ENCODE measurements at regions not wholly inside any gene's neighbourhood (a gene's known extent, or its start where the extent isn't known, plus 50 kb on each side); places are given as distances from the start of the nearest gene placed in this dataset.

GRCh38 chr18:22013993-22014392 is 155.4 kb upstream of the GATA6 start:
- no peak overlapping the region for H3K27ac Mint-ChIP-seq
- H3K4me3 Mint-ChIP-seq, result no peak overlapping the region
- H3K27me3 Mint-ChIP-seq, result peaks cover 2% of the 10 kb centered on the region
- H3K36me3 Mint-ChIP-seq (ENCODE audit: low read depth), result no peaks in the 10 kb centered on the region
- H3K9me3 Mint-ChIP-seq, result peaks cover 4% of the 10 kb centered on the region
- DNase-seq, result no peak
- H3K4me1 Mint-ChIP-seq (ENCODE audit: low read depth), result no peaks in the 10 kb centered on the region

- H3K4me3 Mint-ChIP-seq, result no peak overlapping the region
- H3K27ac Mint-ChIP-seq, result no peak overlapping the region
- H3K4me1 Mint-ChIP-seq (ENCODE audit: low read depth), result no peaks in the 10 kb centered on the region
- peaks cover 4% of the 10 kb centered on the region for H3K9me3 Mint-ChIP-seq
- no peaks in the 10 kb centered on the region for H3K36me3 Mint-ChIP-seq (ENCODE audit: low read depth)
- peaks cover 2% of the 10 kb centered on the region for H3K27me3 Mint-ChIP-seq
- no peak for DNase-seq
These were observed 154.2 kb upstream of the GATA6 start for GRCh38 chr18:22015156-22015555.

- peaks cover 2% of the 10 kb centered on the region for H3K27me3 Mint-ChIP-seq
- H3K4me1 Mint-ChIP-seq (ENCODE audit: low read depth), result no peaks in the 10 kb centered on the region
- no peak overlapping the region for H3K27ac Mint-ChIP-seq
- no peak for DNase-seq
- H3K36me3 Mint-ChIP-seq (ENCODE audit: low read depth), result no peaks in the 10 kb centered on the region
- H3K9me3 Mint-ChIP-seq, result peaks cover under 1% of the 10 kb centered on the region
- no peak overlapping the region for H3K4me3 Mint-ChIP-seq
These were observed 151.0 kb upstream of the GATA6 start for GRCh38 chr18:22018366-22018765.

GRCh38 chr18:22019193-22019592 is 150.2 kb upstream of the GATA6 start:
- Mint-ChIP-seq H3K27me3 (peaks cover 2% of the 10 kb centered on the region), H3K36me3 (ENCODE audit: low read depth) (no peaks in the 10 kb centered on the region), H3K4me1 (ENCODE audit: low read depth) (no peaks in the 10 kb centered on the region), H3K4me3 (no peak overlapping the region), H3K27ac (no peak overlapping the region), H3K9me3 (no peaks in the 10 kb centered on the region)
- DNase-seq, result no peak

GRCh38 chr18:22020127-22020866 is 149.1 kb upstream of the GATA6 start:
- Mint-ChIP-seq H3K27me3 (peaks cover 2% of the 10 kb centered on the region), H3K9me3 (no peaks in the 10 kb centered on the region), H3K4me1 (ENCODE audit: low read depth) (no peaks in the 10 kb centered on the region), H3K36me3 (ENCODE audit: low read depth) (no peaks in the 10 kb centered on the region), H3K4me3 (no peak overlapping the region), H3K27ac (no peak overlapping the region)
- no peak for DNase-seq

- DNase-seq, result no peak
- Mint-ChIP-seq H3K36me3 (ENCODE audit: low read depth) (no peaks in the 10 kb centered on the region), H3K4me1 (ENCODE audit: low read depth) (no peaks in the 10 kb centered on the region), H3K9me3 (no peaks in the 10 kb centered on the region), H3K27ac (no peak overlapping the region), H3K4me3 (no peak overlapping the region), H3K27me3 (peaks cover 2% of the 10 kb centered on the region)
These were observed 148.5 kb upstream of the GATA6 start for GRCh38 chr18:22020867-22021370.

- Mint-ChIP-seq H3K4me3 (no peak overlapping the region), H3K9me3 (no peaks in the 10 kb centered on the region), H3K27ac (no peak overlapping the region), H3K36me3 (ENCODE audit: low read depth) (no peaks in the 10 kb centered on the region), H3K27me3 (no peaks in the 10 kb centered on the region), H3K4me1 (ENCODE audit: low read depth) (no peaks in the 10 kb centered on the region)
- no peak for DNase-seq
These were observed 147.7 kb upstream of the GATA6 start for GRCh38 chr18:22021701-22022100.

GRCh38 chr18:22024924-22025323 is 144.5 kb upstream of the GATA6 start:
- DNase-seq, result no peak
- H3K27ac Mint-ChIP-seq, result no peak overlapping the region
- H3K4me1 Mint-ChIP-seq (ENCODE audit: low read depth), result no peaks in the 10 kb centered on the region
- no peaks in the 10 kb centered on the region for H3K36me3 Mint-ChIP-seq (ENCODE audit: low read depth)
- H3K27me3 Mint-ChIP-seq, result no peaks in the 10 kb centered on the region
- no peak overlapping the region for H3K4me3 Mint-ChIP-seq
- H3K9me3 Mint-ChIP-seq, result no peaks in the 10 kb centered on the region

GRCh38 chr18:22026362-22026761 is 143.0 kb upstream of the GATA6 start:
- no peak overlapping the region for H3K27ac Mint-ChIP-seq
- no peaks in the 10 kb centered on the region for H3K36me3 Mint-ChIP-seq (ENCODE audit: low read depth)
- no peaks in the 10 kb centered on the region for H3K9me3 Mint-ChIP-seq

GRCh38 chr18:22026889-22027288 is 142.5 kb upstream of the GATA6 start:
- no peak for DNase-seq
- Mint-ChIP-seq H3K27me3 (no peaks in the 10 kb centered on the region), H3K4me1 (ENCODE audit: low read depth) (no peaks in the 10 kb centered on the region), H3K9me3 (no peaks in the 10 kb centered on the region), H3K27ac (no peak overlapping the region), H3K4me3 (no peak overlapping the region), H3K36me3 (ENCODE audit: low read depth) (no peaks in the 10 kb centered on the region)

More at GRCh38 chr18:22026362-22026761, 143.0 kb upstream of the GATA6 start:
- Mint-ChIP-seq H3K4me3 (no peak overlapping the region), H3K4me1 (ENCODE audit: low read depth) (no peaks in the 10 kb centered on the region), H3K27me3 (no peaks in the 10 kb centered on the region)
- DNase-seq, result no peak

GRCh38 chr18:22031611-22032010 is 137.8 kb upstream of the GATA6 start:
- Mint-ChIP-seq H3K27ac (no peak overlapping the region), H3K4me1 (ENCODE audit: low read depth) (no peaks in the 10 kb centered on the region), H3K9me3 (no peaks in the 10 kb centered on the region), H3K4me3 (no peak overlapping the region), H3K36me3 (ENCODE audit: low read depth) (no peaks in the 10 kb centered on the region), H3K27me3 (no peaks in the 10 kb centered on the region)
- DNase-seq, result no peak

- H3K9me3 Mint-ChIP-seq, result no peaks in the 10 kb centered on the region
- no peak overlapping the region for H3K4me3 Mint-ChIP-seq
- no peaks in the 10 kb centered on the region for H3K4me1 Mint-ChIP-seq (ENCODE audit: low read depth)
- H3K36me3 Mint-ChIP-seq (ENCODE audit: low read depth), result no peaks in the 10 kb centered on the region
- DNase-seq, result no peak
- H3K27ac Mint-ChIP-seq, result no peak overlapping the region
- no peaks in the 10 kb centered on the region for H3K27me3 Mint-ChIP-seq
These were observed 136.9 kb upstream of the GATA6 start for GRCh38 chr18:22032392-22032961.

GRCh38 chr18:22033085-22033484 is 136.3 kb upstream of the GATA6 start:
- Mint-ChIP-seq H3K27ac (no peak overlapping the region), H3K27me3 (no peaks in the 10 kb centered on the region), H3K9me3 (no peaks in the 10 kb centered on the region), H3K36me3 (ENCODE audit: low read depth) (no peaks in the 10 kb centered on the region), H3K4me3 (no peak overlapping the region), H3K4me1 (ENCODE audit: low read depth) (no peaks in the 10 kb centered on the region)
- no peak for DNase-seq

- Mint-ChIP-seq H3K27me3 (no peaks in the 10 kb centered on the region), H3K4me3 (no peak overlapping the region), H3K4me1 (ENCODE audit: low read depth) (no peaks in the 10 kb centered on the region), H3K27ac (no peak overlapping the region), H3K9me3 (no peaks in the 10 kb centered on the region), H3K36me3 (ENCODE audit: low read depth) (no peaks in the 10 kb centered on the region)
- DNase-seq, result no peak
These were observed 135.1 kb upstream of the GATA6 start for GRCh38 chr18:22034276-22034675.

GRCh38 chr18:22040533-22040932 is 128.9 kb upstream of the GATA6 start:
- Mint-ChIP-seq H3K4me3 (no peak overlapping the region), H3K4me1 (ENCODE audit: low read depth) (no peaks in the 10 kb centered on the region), H3K27me3 (no peaks in the 10 kb centered on the region), H3K27ac (no peak overlapping the region), H3K36me3 (ENCODE audit: low read depth) (no peaks in the 10 kb centered on the region), H3K9me3 (no peaks in the 10 kb centered on the region)
- no peak for DNase-seq
